HUES6 (cell line): ENCODE measurements at regions not wholly inside any gene's neighbourhood (a gene's known extent, or its start where the extent isn't known, plus 50 kb on each side); places are given as distances from the start of the nearest gene placed in this dataset.

Experiments
- H3K27ac ChIP-seq: 2 replicates; pipeline ENCODE4 v1.7.0; 2013; ENCODE audit warnings: low read depth, mild to moderate bottlenecking, low read length, inconsistent platforms
- H3K27me3 ChIP-seq: 2 replicates; pipeline ENCODE4 v1.6.1; 2013; ENCODE audit warnings: low read length; ENCODE audit not compliant: control insufficient read depth, insufficient read depth
- H3K36me3 ChIP-seq: 2 replicates; pipeline ENCODE4 v1.6.1; 2013; ENCODE audit warnings: low read length; ENCODE audit not compliant: control insufficient read depth, insufficient read depth
- H3K4me1 ChIP-seq: 2 replicates; pipeline ENCODE4 v1.6.1; 2013; ENCODE audit warnings: low read length; ENCODE audit not compliant: control insufficient read depth, insufficient read depth
- H3K4me3 ChIP-seq: 2 replicates; pipeline ENCODE4 v1.5.1; 2013; ENCODE audit warnings: low read depth, low read length
- H3K9ac ChIP-seq: one replicate; pipeline ENCODE4 v1.6.1; 2013; ENCODE audit warnings: mild to moderate bottlenecking, low read length
- H3K9me3 ChIP-seq: 2 replicates; pipeline ENCODE4 v1.6.1; 2013; ENCODE audit warnings: low read depth, low read length; ENCODE audit not compliant: control insufficient read depth, insufficient read depth

DNA sequence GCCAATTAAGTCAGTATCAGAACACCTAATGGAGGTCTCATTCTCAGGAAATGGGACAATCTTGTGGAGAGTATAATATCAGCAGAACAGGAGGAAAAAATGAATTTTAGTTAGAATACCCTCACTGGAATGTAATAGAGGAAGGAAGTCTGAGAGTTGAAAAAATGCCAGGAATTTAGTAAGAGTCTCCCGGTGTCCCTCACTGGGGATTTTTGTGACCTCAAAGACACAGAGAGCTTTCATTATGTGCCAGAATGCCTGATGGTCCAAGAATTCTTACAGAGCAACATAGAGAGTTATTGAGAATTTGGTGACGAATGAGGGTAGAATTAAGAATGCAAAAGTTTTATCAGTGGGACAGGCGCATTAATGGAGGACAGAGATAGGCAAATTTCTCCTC, 443.5 kb upstream of the B3GALT2 start:
- Histone ChIP-seq H3K9me3 (no peaks in the 10 kb centered on the region), H3K4me3 (no peak overlapping the region), H3K4me1 (no peaks in the 10 kb centered on the region), H3K27me3 (no peaks in the 10 kb centered on the region), H3K36me3 (no peaks in the 10 kb centered on the region), H3K27ac (no peak overlapping the region), H3K9ac (no peak overlapping the region)

DNA sequence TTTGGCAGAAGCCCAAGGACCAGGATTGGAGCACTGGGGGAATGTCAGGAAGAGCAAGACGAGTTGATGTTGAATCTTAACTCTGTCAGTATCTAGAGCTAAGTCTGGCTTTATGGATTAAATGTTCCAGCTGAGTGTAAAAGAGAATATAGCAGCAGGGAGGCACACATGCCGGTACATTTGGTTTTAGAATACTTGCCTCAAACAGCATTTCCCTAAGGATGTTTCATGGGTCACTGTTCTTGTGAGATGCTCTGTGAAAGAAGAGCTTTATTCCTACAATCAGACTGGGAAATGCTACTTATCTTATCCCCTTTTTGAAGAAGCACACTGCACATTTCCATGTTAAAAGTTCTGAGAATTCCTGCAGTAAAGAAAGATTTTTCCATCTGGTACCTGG, 440.3 kb upstream of the B3GALT2 start:
- H3K36me3 ChIP-seq: no peaks in the 10 kb centered on the region
- H3K9me3 ChIP-seq: no peaks in the 10 kb centered on the region
- no peaks in the 10 kb centered on the region for H3K27me3 ChIP-seq
- no peak overlapping the region for H3K4me3 ChIP-seq
- H3K9ac ChIP-seq: no peak overlapping the region
- no peaks in the 10 kb centered on the region for H3K4me1 ChIP-seq
- no peak overlapping the region for H3K27ac ChIP-seq

DNA sequence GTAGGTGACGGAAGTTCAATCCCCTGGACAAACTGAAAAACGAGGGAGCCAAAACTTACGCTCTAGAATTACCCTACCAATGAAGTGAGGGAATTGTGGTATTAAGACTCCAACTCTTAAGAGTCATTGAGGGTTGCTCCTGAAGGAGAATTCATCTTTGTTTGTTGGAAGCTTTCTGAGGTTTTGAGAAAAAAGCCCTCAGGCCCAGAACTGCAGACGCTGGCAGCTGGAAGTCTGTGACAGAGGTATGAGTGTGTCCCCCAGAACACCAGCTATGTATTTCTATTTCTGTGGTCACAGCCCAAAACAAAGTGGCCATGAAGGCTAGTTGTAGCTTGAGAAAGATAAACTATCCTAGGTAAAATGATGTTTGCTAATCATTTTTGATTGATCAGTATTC, 438.8 kb upstream of the B3GALT2 start:
- Histone ChIP-seq H3K9me3 (no peaks in the 10 kb centered on the region), H3K4me3 (no peak overlapping the region), H3K27me3 (no peaks in the 10 kb centered on the region), H3K9ac (no peak overlapping the region), H3K36me3 (no peaks in the 10 kb centered on the region), H3K4me1 (no peaks in the 10 kb centered on the region), H3K27ac (no peak overlapping the region)

- no peaks in the 10 kb centered on the region for H3K27me3 ChIP-seq
- no peaks in the 10 kb centered on the region for H3K4me1 ChIP-seq
- no peaks in the 10 kb centered on the region for H3K36me3 ChIP-seq
- no peak overlapping the region for H3K27ac ChIP-seq
- no peak overlapping the region for H3K9ac ChIP-seq
- H3K4me3 ChIP-seq: no peak overlapping the region
- no peaks in the 10 kb centered on the region for H3K9me3 ChIP-seq
Measured at GRCh38 chr1:193619911-193620310, 433.5 kb upstream of the B3GALT2 start.

GRCh38 chr1:193614817-193615216, 428.4 kb upstream of the B3GALT2 start:
- Histone ChIP-seq H3K36me3 (no peaks in the 10 kb centered on the region), H3K9ac (no peak overlapping the region), H3K4me1 (no peaks in the 10 kb centered on the region), H3K27me3 (no peaks in the 10 kb centered on the region), H3K9me3 (no peaks in the 10 kb centered on the region), H3K4me3 (no peak overlapping the region), H3K27ac (no peak overlapping the region)

GRCh38 chr1:193614275-193614674, 427.9 kb upstream of the B3GALT2 start:
- Histone ChIP-seq H3K36me3 (no peaks in the 10 kb centered on the region), H3K4me1 (no peaks in the 10 kb centered on the region), H3K27ac (no peak overlapping the region), H3K9ac (no peak overlapping the region), H3K4me3 (no peak overlapping the region), H3K27me3 (no peaks in the 10 kb centered on the region), H3K9me3 (no peaks in the 10 kb centered on the region)

- H3K36me3 ChIP-seq: no peaks in the 10 kb centered on the region
- no peak overlapping the region for H3K27ac ChIP-seq
- no peak overlapping the region for H3K9ac ChIP-seq
- no peaks in the 10 kb centered on the region for H3K4me1 ChIP-seq
- no peaks in the 10 kb centered on the region for H3K27me3 ChIP-seq
- no peaks in the 10 kb centered on the region for H3K9me3 ChIP-seq
- H3K4me3 ChIP-seq: no peak overlapping the region
Measured at GRCh38 chr1:193613041-193613440, 426.6 kb upstream of the B3GALT2 start.

DNA sequence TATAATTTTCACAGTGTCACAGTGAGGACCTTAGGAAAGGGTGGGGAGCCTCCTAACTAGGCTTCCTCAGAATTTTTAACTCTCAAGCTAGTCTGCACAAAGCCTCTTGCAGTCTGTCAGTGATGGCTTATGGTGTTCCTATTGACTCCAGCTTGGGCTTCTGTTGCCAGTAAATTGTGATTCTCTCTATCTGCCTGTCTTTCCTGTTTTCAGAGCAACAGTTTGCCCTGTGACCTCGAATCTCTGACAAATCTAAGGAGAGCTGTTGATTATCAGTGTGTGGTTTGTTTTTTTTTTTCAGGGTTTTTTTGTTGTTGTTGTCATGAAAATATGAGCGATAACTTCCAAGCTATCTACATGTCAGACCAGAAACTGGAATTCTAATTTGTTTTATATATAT, 423.2 kb upstream of the B3GALT2 start:
- H3K9ac ChIP-seq: no peak overlapping the region
- H3K36me3 ChIP-seq: no peaks in the 10 kb centered on the region
- H3K9me3 ChIP-seq: no peaks in the 10 kb centered on the region
- H3K4me1 ChIP-seq: no peaks in the 10 kb centered on the region
- no peak overlapping the region for H3K27ac ChIP-seq
- no peaks in the 10 kb centered on the region for H3K27me3 ChIP-seq
- H3K4me3 ChIP-seq: no peak overlapping the region

- H3K4me1 ChIP-seq: no peaks in the 10 kb centered on the region
- H3K36me3 ChIP-seq: no peaks in the 10 kb centered on the region
- H3K9me3 ChIP-seq: no peaks in the 10 kb centered on the region
- no peak overlapping the region for H3K4me3 ChIP-seq
- H3K27ac ChIP-seq: no peak overlapping the region
- H3K27me3 ChIP-seq: no peaks in the 10 kb centered on the region
- no peak overlapping the region for H3K9ac ChIP-seq
Measured at GRCh38 chr1:193607787-193608186, 421.4 kb upstream of the B3GALT2 start.

DNA sequence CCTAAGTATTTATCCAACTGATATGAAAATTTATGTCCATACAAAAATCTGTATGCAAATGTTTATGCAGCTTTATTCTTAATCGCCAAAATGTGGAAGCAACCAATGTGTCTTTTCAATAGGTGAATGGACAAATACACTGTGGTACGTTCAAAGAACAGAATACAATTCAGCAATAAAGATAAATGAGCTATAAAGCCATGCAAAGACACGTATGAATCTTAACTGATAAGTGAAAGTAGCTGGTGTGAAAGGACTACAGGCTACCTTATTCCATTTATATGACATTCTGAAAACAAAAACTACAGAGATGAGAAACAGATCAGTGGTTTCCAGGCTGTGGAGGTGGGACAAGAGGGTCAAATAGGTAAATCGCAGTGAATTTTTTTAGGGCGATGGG, 419.6 kb upstream of the B3GALT2 start:
- no peak overlapping the region for H3K27ac ChIP-seq
- H3K9me3 ChIP-seq: no peaks in the 10 kb centered on the region
- H3K4me1 ChIP-seq: no peaks in the 10 kb centered on the region
- H3K36me3 ChIP-seq: no peaks in the 10 kb centered on the region
- no peak overlapping the region for H3K4me3 ChIP-seq
- H3K27me3 ChIP-seq: no peaks in the 10 kb centered on the region
- H3K9ac ChIP-seq: no peak overlapping the region

DNA sequence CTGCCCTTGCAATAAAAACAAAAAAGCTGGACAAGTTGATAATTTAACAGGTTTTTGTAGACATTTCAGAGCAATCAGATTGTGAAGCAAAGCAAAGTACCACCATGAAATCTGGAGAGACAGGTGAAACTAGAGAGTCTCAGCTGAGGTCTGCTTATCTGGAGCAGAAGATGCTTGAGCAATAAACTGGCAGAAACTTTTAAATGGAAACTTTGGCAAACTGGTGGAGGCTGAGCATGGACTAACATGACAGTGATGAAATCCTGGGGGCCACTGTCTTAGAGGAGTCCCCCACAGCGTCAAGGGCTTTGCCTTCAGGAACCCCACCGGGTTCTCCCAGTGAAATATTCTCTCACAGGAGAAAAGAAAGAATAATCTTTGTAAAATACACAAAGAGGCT, 416.3 kb upstream of the B3GALT2 start:
- Histone ChIP-seq H3K4me1 (no peaks in the 10 kb centered on the region), H3K36me3 (no peaks in the 10 kb centered on the region), H3K4me3 (no peak overlapping the region), H3K9ac (no peak overlapping the region), H3K27me3 (no peaks in the 10 kb centered on the region), H3K9me3 (no peaks in the 10 kb centered on the region), H3K27ac (no peak overlapping the region)
